Activated naive CD4-positive, alpha-beta T cell treated with anti-CD3 and anti-CD28 coated beads for 36 hours (primary cell): ENCODE measurements at regions not wholly inside any gene's neighbourhood (a gene's known extent, or its start where the extent isn't known, plus 50 kb on each side); places are given as distances from the start of the nearest gene placed in this dataset.

Experiments
- CTCF ChIA-PET: fragments of 350-600 bp; sonication (Branson Sonifier 250); formaldehyde crosslinking; loops from one replicate; lab custom pipeline; 2021; ENCODE audit warnings: antibody characterized with exemption; lab: Charles Lee
- DNase-seq: peaks from one replicate; pipeline ENCODE4 v3.0.0-alpha.2; 2020
- H3K27ac Mint-ChIP-seq: one replicate; pipeline ENCODE4 v1.8.0; 2021; ENCODE audit warnings: mild to moderate bottlenecking, mixed read lengths
- H3K27me3 Mint-ChIP-seq: one replicate; pipeline ENCODE4 v1.8.0; 2021; ENCODE audit warnings: low read depth, mixed read lengths
- H3K36me3 Mint-ChIP-seq: one replicate; pipeline ENCODE4 v1.8.0; 2021; ENCODE audit warnings: low read depth, mixed read lengths
- H3K4me1 Mint-ChIP-seq: one replicate; pipeline ENCODE4 v1.8.0; 2021; ENCODE audit warnings: low read depth, mixed read lengths
- H3K4me3 Mint-ChIP-seq: one replicate; pipeline ENCODE4 v1.8.0; 2021; ENCODE audit warnings: mild to moderate bottlenecking, moderate library complexity, mixed read lengths
- H3K9me3 Mint-ChIP-seq: one replicate; pipeline ENCODE4 v1.8.0; 2021; ENCODE audit warnings: mixed read lengths
- intact Hi-C: fragments of 100-400 bp; cut with micrococcal nuclease; formaldehyde crosslinking; loops from one replicate; pipeline ENCODE4 v1.15.1; 2023

- Mint-ChIP-seq H3K27ac (no peak overlapping the region), H3K4me1 (peaks cover 15% of the 10 kb centered on the region), H3K9me3 (peaks cover 19% of the 10 kb centered on the region), H3K27me3 (peaks cover 3% of the 10 kb centered on the region), H3K36me3 (peaks cover 14% of the 10 kb centered on the region), H3K4me3 (no peak overlapping the region)
- intact Hi-C loops: no loop called here
- CTCF ChIA-PET: no interaction called here
- no peak for DNase-seq
Measured at GRCh38 chr7:17396692-17397091, 98.2 kb downstream of the AHR start.

- no peak for DNase-seq
- CTCF ChIA-PET: no interaction called here
Measured at GRCh38 chr7:17401791-17402627, 103.6 kb downstream of the AHR start.

GRCh38 chr7:17402628-17403278 is 104.3 kb downstream of the AHR start:
- Mint-ChIP-seq H3K27ac (peak overlapping the region; percentile 79), H3K36me3 (no peaks in the 10 kb centered on the region), H3K4me1 (peaks cover 26% of the 10 kb centered on the region), H3K27me3 (peaks cover 13% of the 10 kb centered on the region), H3K9me3 (no peaks in the 10 kb centered on the region), H3K4me3 (peak overlapping the region; percentile 4)
- DNase-seq: no peak
- CTCF ChIA-PET: interaction anchor here (1.0 kb wide), 1 partner anchor 98 kb away, joined by 3 read pairs; no protein-coding TSS in a partner anchor
- intact Hi-C loops: loop anchor here (1.0 to 2.0 kb wide), 2 partner anchors 98 to 263 kb away; no protein-coding TSS in a partner anchor

More at GRCh38 chr7:17401791-17402627, 103.6 kb downstream of the AHR start:
- Mint-ChIP-seq H3K9me3 (no peaks in the 10 kb centered on the region), H3K36me3 (no peaks in the 10 kb centered on the region), H3K27ac (peak overlapping the region; percentile 79), H3K4me3 (peak overlapping the region; percentile 4), H3K27me3 (peaks cover 13% of the 10 kb centered on the region), H3K4me1 (peaks cover 26% of the 10 kb centered on the region)
- intact Hi-C loops: loop anchor here (1.0 to 2.0 kb wide), 2 partner anchors 97 to 263 kb away; no protein-coding TSS in a partner anchor

- no peaks in the 10 kb centered on the region for H3K9me3 Mint-ChIP-seq
- DNase-seq: no peak
- peaks cover 26% of the 10 kb centered on the region for H3K4me1 Mint-ChIP-seq
- H3K27me3 Mint-ChIP-seq: peaks cover 13% of the 10 kb centered on the region
- no peak overlapping the region for H3K4me3 Mint-ChIP-seq
- H3K36me3 Mint-ChIP-seq: no peaks in the 10 kb centered on the region
- CTCF ChIA-PET: no interaction called here
- intact Hi-C loops: no loop called here
- H3K27ac Mint-ChIP-seq: no peak overlapping the region
Measured at GRCh38 chr7:17404006-17404405, 105.6 kb downstream of the AHR start.

- intact Hi-C loops: no loop called here
- Mint-ChIP-seq H3K36me3 (no peaks in the 10 kb centered on the region), H3K9me3 (no peaks in the 10 kb centered on the region), H3K27me3 (peaks cover 13% of the 10 kb centered on the region), H3K4me3 (no peak overlapping the region), H3K4me1 (peaks cover 20% of the 10 kb centered on the region), H3K27ac (no peak overlapping the region)
- DNase-seq: no peak
- CTCF ChIA-PET: no interaction called here
Measured at GRCh38 chr7:17405786-17406185, 107.3 kb downstream of the AHR start.

- intact Hi-C loops: no loop called here
- CTCF ChIA-PET: interaction anchor here (0.6 kb wide), 1 partner anchor 590 kb away, joined by 3 read pairs; no protein-coding TSS in a partner anchor
- H3K9me3 Mint-ChIP-seq: no peaks in the 10 kb centered on the region
Measured at GRCh38 chr7:17406738-17407137, 108.3 kb downstream of the AHR start.

GRCh38 chr7:17407229-17407628 is 108.8 kb downstream of the AHR start:
- Mint-ChIP-seq H3K9me3 (no peaks in the 10 kb centered on the region), H3K36me3 (no peaks in the 10 kb centered on the region), H3K4me1 (peaks cover 8% of the 10 kb centered on the region), H3K4me3 (no peak overlapping the region), H3K27me3 (peaks cover 13% of the 10 kb centered on the region), H3K27ac (no peak overlapping the region)
- intact Hi-C loops: no loop called here
- no peak for DNase-seq
- CTCF ChIA-PET: no interaction called here

More at GRCh38 chr7:17406738-17407137, 108.3 kb downstream of the AHR start:
- H3K36me3 Mint-ChIP-seq: no peaks in the 10 kb centered on the region
- H3K4me3 Mint-ChIP-seq: no peak overlapping the region
- DNase-seq: no peak
- peaks cover 13% of the 10 kb centered on the region for H3K27me3 Mint-ChIP-seq
- peaks cover 11% of the 10 kb centered on the region for H3K4me1 Mint-ChIP-seq
- no peak overlapping the region for H3K27ac Mint-ChIP-seq

GRCh38 chr7:17408245-17408903 is 109.9 kb downstream of the AHR start:
- no peaks in the 10 kb centered on the region for H3K36me3 Mint-ChIP-seq
- no peaks in the 10 kb centered on the region for H3K4me1 Mint-ChIP-seq
- no peak overlapping the region for H3K27ac Mint-ChIP-seq
- intact Hi-C loops: no loop called here
- no peak overlapping the region for H3K4me3 Mint-ChIP-seq
- peaks cover 7% of the 10 kb centered on the region for H3K27me3 Mint-ChIP-seq
- CTCF ChIA-PET: no interaction called here
- H3K9me3 Mint-ChIP-seq: no peaks in the 10 kb centered on the region
- DNase-seq: no peak

- CTCF ChIA-PET: no interaction called here
- DNase-seq: no peak
- no peaks in the 10 kb centered on the region for H3K36me3 Mint-ChIP-seq
- no peak overlapping the region for H3K4me3 Mint-ChIP-seq
- H3K9me3 Mint-ChIP-seq: no peaks in the 10 kb centered on the region
- no peaks in the 10 kb centered on the region for H3K4me1 Mint-ChIP-seq
- no peak overlapping the region for H3K27ac Mint-ChIP-seq
- intact Hi-C loops: no loop called here
- peaks cover 7% of the 10 kb centered on the region for H3K27me3 Mint-ChIP-seq
Measured at GRCh38 chr7:17408904-17409290, 110.4 kb downstream of the AHR start.

- Mint-ChIP-seq H3K9me3 (no peaks in the 10 kb centered on the region), H3K36me3 (no peaks in the 10 kb centered on the region), H3K4me1 (no peaks in the 10 kb centered on the region), H3K27ac (no peak overlapping the region), H3K27me3 (no peaks in the 10 kb centered on the region), H3K4me3 (no peak overlapping the region)
- CTCF ChIA-PET: interaction anchor here (1.4 kb wide), 1 partner anchor 24 kb away, joined by 3 read pairs; no protein-coding TSS in a partner anchor
- intact Hi-C loops: no loop called here
- no peak for DNase-seq
Measured at GRCh38 chr7:17411922-17412321, 113.5 kb downstream of the AHR start.

GRCh38 chr7:17412883-17413282 is 114.4 kb downstream of the AHR start:
- DNase-seq: no peak
- no peak overlapping the region for H3K27ac Mint-ChIP-seq
- no peak overlapping the region for H3K4me3 Mint-ChIP-seq
- H3K9me3 Mint-ChIP-seq: no peaks in the 10 kb centered on the region
- H3K4me1 Mint-ChIP-seq: no peaks in the 10 kb centered on the region
- H3K27me3 Mint-ChIP-seq: no peaks in the 10 kb centered on the region
- intact Hi-C loops: no loop called here
- H3K36me3 Mint-ChIP-seq: no peaks in the 10 kb centered on the region
- CTCF ChIA-PET: interaction anchor here (0.7 to 1.4 kb wide), 2 partner anchors 23 to 1100 kb away, joined by 3 to 4 read pairs; no protein-coding TSS in a partner anchor

GRCh38 chr7:17415955-17416354 is 117.5 kb downstream of the AHR start:
- no peaks in the 10 kb centered on the region for H3K27me3 Mint-ChIP-seq
- intact Hi-C loops: no loop called here
- H3K4me1 Mint-ChIP-seq: no peaks in the 10 kb centered on the region
- H3K9me3 Mint-ChIP-seq: no peaks in the 10 kb centered on the region
- DNase-seq: no peak
- no peak overlapping the region for H3K4me3 Mint-ChIP-seq
- H3K36me3 Mint-ChIP-seq: no peaks in the 10 kb centered on the region
- CTCF ChIA-PET: interaction anchor here (0.6 kb wide), 1 partner anchor 433 kb away, joined by 6 read pairs; no protein-coding TSS in a partner anchor
- H3K27ac Mint-ChIP-seq: no peak overlapping the region
